HG03469 (cell line): ENCODE measurements at regions not wholly inside any gene's neighbourhood (a gene's known extent, or its start where the extent isn't known, plus 50 kb on each side); places are given as distances from the start of the nearest gene placed in this dataset.
A peak's percentile ranks its signal among the peaks of the same experiment; 100 is the strongest.
"Not testable (repeated sequence)": the region's sequence is repeated elsewhere in the genome, so short reads cannot be mapped to it uniquely, and the experiment has no call there.

Source experiments
- ATAC-seq: cut with Tn5 transposase; IDR thresholded peaks from one replicate; pipeline ENCODE4 v1.9.1; 2021; ENCODE audit warnings: mild to moderate bottlenecking, moderate library complexity, moderate number of reproducible peaks; ENCODE audit not compliant: unreplicated experiment

DNA sequence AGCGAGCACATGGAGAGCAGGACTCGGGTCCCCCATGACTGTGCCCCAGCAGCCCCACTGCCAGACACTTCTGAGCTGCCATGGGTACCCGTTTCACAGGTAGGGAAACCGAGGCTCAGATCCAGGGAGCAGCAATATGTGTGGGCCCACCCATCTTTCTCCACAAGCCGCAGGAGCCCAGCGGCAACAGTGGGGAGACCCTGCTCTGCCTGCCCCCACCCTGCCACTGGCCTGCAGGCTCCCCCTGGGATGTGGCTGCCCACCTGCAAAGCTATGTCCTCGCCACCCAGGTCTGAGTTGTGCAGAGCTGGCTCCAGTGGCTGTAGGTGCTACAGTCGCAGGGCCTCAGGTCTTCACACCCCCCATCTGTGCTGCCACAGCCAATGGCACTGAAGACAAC is 50.6 kb upstream of the C1QTNF9B start:
- no peak for ATAC-seq

DNA sequence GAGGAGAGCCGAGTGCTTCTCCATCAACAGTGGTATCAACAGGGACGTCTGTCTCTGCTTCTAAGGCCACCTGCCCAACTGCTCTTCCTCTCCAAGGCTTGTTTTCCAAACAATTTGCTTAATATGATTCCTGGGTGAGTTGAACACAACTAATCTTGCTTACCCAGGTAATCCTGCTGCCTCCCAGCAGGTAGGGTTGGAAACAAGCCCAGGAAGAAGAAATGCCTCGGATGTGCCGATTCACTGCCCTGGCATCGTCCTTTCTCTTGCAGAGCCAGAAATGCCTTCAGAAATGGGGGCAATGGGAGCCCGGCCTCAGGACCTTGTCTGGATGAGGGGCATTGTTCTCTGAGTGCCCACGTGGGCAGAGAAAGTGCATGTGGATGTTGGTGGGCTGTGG is 51.9 kb upstream of the C1QTNF9B start:
- no peak for ATAC-seq

GRCh38 chr13:23949736-23950135 is 52.4 kb upstream of the C1QTNF9B start:
- ATAC-seq = no peak

GRCh38 chr13:23950736-23951510 is 53.6 kb upstream of the C1QTNF9B start:
- no peak for ATAC-seq

DNA sequence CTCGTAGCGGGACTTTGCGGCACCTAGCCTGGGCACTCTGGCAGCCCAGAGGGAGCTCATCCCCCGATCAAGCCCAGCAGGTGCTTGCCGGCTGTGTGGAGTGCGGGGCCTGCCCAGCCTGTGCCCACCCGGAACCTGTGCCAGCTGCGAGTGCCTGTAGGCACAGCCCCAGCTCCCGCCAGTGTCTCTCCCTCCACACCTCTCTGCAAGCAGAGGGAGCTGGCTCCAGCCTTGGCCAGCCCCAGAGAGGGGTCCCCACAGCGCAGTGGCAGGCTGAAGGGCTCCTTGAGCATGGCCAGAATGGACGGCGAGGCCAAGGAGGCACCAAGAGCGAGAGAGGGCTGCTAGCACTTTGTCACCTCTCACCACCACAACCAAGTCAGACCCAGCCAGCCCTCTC is 55.5 kb upstream of the C1QTNF9B start:
- no peak for ATAC-seq

DNA sequence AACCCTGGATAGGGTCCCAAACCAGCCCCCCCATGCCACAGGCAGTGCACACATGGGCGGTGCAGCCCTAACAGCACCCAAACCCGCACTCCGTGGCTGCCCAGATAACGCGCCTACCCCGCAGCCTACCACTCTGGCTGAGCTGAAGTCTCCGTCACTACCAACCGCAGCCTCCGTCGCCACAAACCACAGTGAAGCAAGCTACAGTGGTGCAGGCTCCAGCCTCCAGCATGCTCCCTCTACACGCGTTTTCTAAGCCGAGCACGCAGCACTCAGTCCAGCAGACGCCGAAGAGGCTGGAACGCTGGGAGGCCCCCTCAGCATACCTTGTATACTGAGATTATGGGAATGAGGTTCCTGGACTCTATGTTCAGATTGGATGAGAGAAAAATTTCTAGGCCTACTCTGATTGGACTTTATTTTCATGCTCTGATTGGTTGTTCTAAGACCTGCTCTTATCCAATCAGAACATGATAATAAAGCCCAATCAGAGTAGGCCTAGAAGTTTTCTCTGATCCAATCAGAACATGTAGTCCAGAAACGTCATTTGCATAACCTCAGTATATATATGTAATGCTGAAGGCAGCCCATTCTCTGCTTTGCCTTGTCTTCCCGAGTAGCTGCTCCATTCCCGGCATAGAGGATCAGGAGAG is 56.7 kb upstream of the C1QTNF9B start:
- no peak for ATAC-seq

DNA sequence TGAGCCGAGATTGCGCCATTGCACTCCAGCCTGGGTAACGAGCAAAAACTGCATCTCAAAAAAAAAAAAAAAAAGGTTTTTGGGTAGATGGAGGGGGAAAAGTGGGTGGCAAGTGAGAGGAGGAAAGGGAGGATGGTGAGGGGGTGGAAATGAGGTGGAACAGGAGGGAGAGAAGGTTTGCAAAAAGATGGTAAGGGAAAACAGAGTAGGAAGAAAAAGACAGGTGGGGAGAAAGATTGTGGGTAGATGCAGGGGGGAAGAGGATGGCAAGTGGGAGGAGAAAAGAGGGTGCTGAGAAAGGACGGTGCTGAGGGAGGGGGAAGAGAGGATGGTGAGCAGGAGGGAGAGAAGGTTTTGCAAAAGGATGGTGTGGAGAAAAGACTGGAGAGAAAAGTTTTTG is 57.8 kb upstream of the C1QTNF9B start:
- no peak for ATAC-seq

- no peak for ATAC-seq
Measured at GRCh38 chr13:23956106-23956505, 58.8 kb upstream of the C1QTNF9B start.

DNA sequence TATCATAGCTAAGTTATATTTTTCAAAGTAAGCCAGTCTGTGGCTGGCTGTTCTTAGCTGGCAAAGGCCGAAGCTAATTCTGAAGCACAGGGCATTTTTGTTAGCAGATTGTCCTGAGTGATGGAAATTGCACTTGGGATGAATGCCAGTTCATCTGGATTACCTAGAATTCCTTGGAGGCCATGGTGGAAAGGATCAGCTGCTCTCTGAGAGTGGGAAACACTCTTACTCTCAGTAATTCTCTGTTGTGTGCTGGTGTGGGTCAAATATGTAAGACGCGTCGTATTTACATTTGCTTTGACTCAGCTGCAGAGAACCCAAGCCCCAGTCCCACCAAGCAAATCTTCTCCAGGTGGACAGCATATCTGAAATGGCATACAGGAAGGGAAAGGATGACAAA is 60.7 kb upstream of the C1QTNF9B start:
- ATAC-seq = no peak

GRCh38 chr13:23959231-23959862 is 62.0 kb upstream of the C1QTNF9B start:
- no peak for ATAC-seq

DNA sequence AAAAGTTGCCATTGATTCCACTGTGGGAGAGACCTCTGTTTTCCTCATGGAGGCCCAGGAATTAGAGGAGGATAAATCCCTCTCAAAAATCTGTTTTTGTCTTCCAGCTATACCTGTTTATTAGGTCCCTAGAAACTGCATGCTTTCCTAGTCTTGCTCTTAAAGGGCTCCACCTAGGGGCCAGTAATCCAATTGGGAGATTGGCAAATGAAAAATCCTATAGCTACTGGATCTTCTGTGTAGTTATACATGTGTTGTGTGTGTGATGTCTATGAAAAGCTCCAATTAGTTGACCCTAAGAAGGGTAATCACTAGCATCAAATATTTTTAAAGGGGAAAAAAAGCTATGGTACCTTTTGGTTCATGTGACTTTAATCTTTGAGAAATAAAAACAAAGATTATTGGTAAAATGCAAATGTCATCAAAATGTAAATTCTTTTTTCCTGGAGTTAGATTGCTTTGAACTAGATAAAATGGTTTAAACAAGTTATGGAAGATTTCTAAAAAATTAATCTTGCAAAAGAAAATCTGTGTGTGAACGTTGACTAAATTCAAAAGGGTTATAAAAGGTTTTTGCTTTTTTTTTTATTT is 63.4 kb upstream of the C1QTNF9B start:
- ATAC-seq = no peak

- ATAC-seq = no peak
Measured at GRCh38 chr13:23963184-23963931, 66.1 kb upstream of the C1QTNF9B start.

DNA sequence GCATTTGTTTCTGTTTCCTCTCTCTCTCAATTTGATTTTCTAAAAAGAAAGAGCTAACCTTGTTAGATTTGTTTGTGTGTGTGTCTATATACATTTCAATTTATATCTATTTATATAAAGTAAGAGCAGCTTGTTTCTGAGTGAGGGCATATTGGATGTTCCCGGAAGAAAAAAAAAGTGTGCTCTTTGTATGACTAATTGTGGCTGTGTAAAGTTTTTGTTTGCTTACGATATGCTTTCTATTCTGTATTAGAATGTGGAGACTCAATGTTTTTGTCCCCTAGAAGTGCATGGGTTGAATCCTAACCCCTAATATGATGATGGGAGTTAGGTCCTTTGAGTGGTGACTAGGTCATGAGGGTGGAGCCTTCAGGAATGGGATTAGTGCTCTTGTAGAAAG is 66.6 kb upstream of the C1QTNF9B start:
- no peak for ATAC-seq

GRCh38 chr13:23965346-23965745 is 68.0 kb upstream of the C1QTNF9B start:
- ATAC-seq = no peak

DNA sequence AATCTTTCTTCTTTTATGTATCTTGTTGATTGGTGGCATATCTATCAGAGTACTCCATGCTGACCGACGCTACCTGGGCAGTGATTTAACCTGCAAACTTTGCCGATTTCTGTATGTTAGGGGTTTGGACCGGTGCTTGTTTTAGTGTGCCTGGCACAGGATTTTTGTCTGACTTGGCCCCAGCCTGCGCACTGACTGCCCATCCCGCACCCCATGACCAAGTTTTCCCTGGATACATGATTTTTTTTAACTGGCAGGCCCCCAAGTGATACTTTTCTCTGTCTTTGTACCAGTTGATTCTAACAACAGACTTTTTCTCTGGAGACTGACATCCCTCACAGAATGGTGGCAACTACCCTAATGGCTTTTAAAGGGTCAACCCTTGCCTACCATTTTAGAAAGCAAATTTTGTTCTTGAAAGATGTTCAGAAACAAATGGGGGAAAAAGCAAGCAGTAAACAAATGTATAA is 69.0 kb upstream of the C1QTNF9B start:
- no peak for ATAC-seq

- ATAC-seq = peak; percentile 62
Measured at GRCh38 chr13:23966691-23967615, 69.7 kb upstream of the C1QTNF9B start.

DNA sequence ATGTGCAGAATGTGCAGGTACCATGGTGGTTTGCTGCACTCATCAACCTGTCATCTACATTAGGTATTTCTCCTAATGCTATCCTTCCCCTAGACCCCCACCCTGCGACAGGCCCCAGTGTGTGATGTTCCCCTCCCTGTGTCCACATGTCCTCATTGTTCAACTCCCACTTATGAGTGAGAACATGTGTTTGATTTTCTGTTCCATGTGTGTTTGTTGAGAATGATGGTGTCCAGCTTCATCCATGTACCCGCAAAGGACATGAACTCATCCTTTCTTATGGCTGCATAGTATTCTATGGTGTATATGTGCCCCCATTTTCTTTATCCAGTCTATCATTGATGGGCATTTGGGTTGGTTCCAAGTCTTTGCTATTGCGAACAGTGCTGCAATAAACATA is 70.5 kb upstream of the C1QTNF9B start:
- not testable (repeated sequence) for ATAC-seq

DNA sequence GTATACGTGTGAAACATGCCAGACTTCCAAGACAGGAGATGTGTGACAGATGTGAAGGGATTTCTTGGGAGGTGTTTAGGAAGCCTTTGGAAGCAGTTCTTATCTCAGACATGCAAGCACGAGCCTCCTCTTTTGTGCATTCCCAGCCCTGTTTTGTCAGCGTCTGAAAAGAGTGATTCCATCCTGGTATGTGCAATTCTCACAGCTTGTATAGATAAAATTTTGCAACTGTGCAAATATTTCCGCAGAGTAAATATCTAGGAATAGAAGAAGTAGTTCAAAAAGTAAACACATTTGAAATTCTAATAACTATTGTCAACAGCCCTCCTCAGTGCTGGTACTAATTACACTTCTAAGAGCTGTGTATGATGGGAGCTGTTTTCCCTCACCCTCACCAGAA is 72.3 kb upstream of the C1QTNF9B start:
- ATAC-seq = no peak

DNA sequence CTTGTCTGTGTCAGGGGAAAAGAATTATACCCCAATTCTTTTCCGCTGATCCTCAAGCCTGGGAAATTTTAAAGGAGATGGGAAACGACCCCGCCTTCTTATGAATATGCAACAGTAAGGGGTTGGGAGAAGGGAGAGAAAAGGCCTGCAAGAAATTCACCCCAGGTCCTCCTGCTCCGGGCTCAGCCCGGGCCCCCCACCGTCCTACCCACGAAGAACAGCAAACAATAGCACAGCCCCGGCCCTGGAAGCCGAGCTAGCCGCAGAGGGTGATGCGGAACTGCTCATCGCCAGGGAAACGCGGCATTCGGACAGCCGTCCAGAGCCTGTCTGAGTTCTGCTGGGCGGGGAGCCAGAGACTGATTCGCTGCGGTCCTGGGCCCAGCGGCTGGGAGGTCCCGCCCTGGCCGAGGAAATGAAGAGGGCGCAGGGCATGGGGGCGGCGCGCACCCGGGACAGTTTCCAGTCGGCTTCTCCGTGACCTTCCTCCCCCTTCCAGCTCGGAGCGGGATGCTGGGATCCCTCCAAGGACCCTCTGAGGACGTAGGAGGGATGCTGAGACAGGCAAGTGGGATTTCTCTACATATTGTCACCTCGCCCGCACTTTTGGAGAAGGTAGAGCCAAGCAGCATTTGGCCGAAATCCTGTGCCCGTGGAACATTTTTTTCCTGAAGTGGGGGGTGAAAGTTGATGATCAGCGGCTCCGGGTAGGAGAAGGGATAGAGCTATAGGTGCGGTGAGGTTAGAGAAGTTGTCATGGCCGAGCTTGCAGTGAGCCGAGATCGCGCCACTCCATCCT is 82.3 kb upstream of the C1QTNF9B start:
- no peak for ATAC-seq
